ENCODE measurements at regions not wholly inside any gene's neighbourhood (a gene's known extent, or its start where the extent isn't known, plus 50 kb on each side); places are given as distances from the start of the nearest gene placed in this dataset.
A peak's percentile ranks its signal among the peaks of the same experiment; 100 is the strongest.

GRCh38 chr14:65329911-65330310 lies 82.6 kb upstream of the FUT8 start:
- DNase-seq: no peak

GRCh38 chr14:65330416-65330815 lies 82.1 kb upstream of the FUT8 start:
- DNase-seq: no peak

- DNase-seq: no peak
Observed at GRCh38 chr14:65331652-65332051, 80.9 kb upstream of the FUT8 start.

- no peak for DNase-seq
Observed at GRCh38 chr14:65332141-65332871, 80.2 kb upstream of the FUT8 start.

GRCh38 chr14:65333943-65334687 lies 78.4 kb upstream of the FUT8 start:
- no peak for DNase-seq

- DNase-seq: no peak
Observed at GRCh38 chr14:65334765-65335410, 77.6 kb upstream of the FUT8 start.

GRCh38 chr14:65335411-65335947 lies 77.1 kb upstream of the FUT8 start:
- DNase-seq: no peak

GRCh38 chr14:65336191-65336591 lies 76.3 kb upstream of the FUT8 start:
- no peak for DNase-seq

GRCh38 chr14:65339866-65340265 lies 72.7 kb upstream of the FUT8 start:
- no peak for DNase-seq

GRCh38 chr14:65344011-65344410 lies 68.5 kb upstream of the FUT8 start:
- DNase-seq: no peak

GRCh38 chr14:65345266-65345665 lies 67.3 kb upstream of the FUT8 start:
- no peak for DNase-seq

- no peak for DNase-seq
Observed at GRCh38 chr14:65346474-65346873, 66.1 kb upstream of the FUT8 start.

- DNase-seq: peak in 1 of 2 donors; percentile 5
Observed at GRCh38 chr14:65346895-65347294, 65.6 kb upstream of the FUT8 start.

GRCh38 chr14:65348137-65348536 lies 64.4 kb upstream of the FUT8 start:
- no peak for DNase-seq

- no peak for DNase-seq
Observed at GRCh38 chr14:65349100-65349499, 63.4 kb upstream of the FUT8 start.

- no peak for DNase-seq
Observed at GRCh38 chr14:65351493-65352194, 60.9 kb upstream of the FUT8 start.

GRCh38 chr14:65352964-65353530 lies 59.5 kb upstream of the FUT8 start:
- DNase-seq: no peak

- no peak for DNase-seq
Observed at GRCh38 chr14:65354131-65354530, 58.4 kb upstream of the FUT8 start.

GRCh38 chr14:65354715-65355114 lies 57.8 kb upstream of the FUT8 start:
- DNase-seq: no peak

- no peak for DNase-seq
Observed at GRCh38 chr14:65356327-65356836, 56.1 kb upstream of the FUT8 start.

GRCh38 chr14:65357113-65357512 lies 55.4 kb upstream of the FUT8 start:
- DNase-seq: no peak

GRCh38 chr14:65357689-65358088 lies 54.8 kb upstream of the FUT8 start:
- DNase-seq: no peak

- no peak for DNase-seq
Observed at GRCh38 chr14:65359503-65359902, 53.0 kb upstream of the FUT8 start.

All from bone marrow (tissue), 2 donors.